Osteocyte (in vitro differentiated cells): ENCODE measurements at regions not wholly inside any gene's neighbourhood (a gene's known extent, or its start where the extent isn't known, plus 50 kb on each side); places are given as distances from the start of the nearest gene placed in this dataset.
A peak's percentile ranks its signal among the peaks of the same experiment; 100 is the strongest.

Experiments used
- DNase-seq: peaks from one replicate; pipeline ENCODE4 v3.0.0; 2021; ENCODE audit warnings: mixed read lengths; ENCODE audit not compliant: unreplicated experiment; ENCODE audit errors: extremely low spot score
- H3K27ac Mint-ChIP-seq: one replicate; pipeline ENCODE4 v1.8.0; 2021; ENCODE audit warnings: mild to moderate bottlenecking, mixed read lengths; ENCODE audit not compliant: unreplicated experiment
- H3K27me3 Mint-ChIP-seq: one replicate; pipeline ENCODE4 v1.8.0; 2021; ENCODE audit warnings: mixed read lengths; ENCODE audit not compliant: unreplicated experiment
- H3K36me3 Mint-ChIP-seq: one replicate; pipeline ENCODE4 v1.8.0; 2021; ENCODE audit warnings: mixed read lengths; ENCODE audit not compliant: unreplicated experiment
- H3K4me1 Mint-ChIP-seq: one replicate; pipeline ENCODE4 v1.8.0; 2021; ENCODE audit warnings: mixed read lengths; ENCODE audit not compliant: unreplicated experiment
- H3K4me3 Mint-ChIP-seq: one replicate; pipeline ENCODE4 v1.8.0; 2021; ENCODE audit warnings: mild to moderate bottlenecking, moderate library complexity, mixed read lengths; ENCODE audit not compliant: unreplicated experiment
- H3K9me3 Mint-ChIP-seq: one replicate; pipeline ENCODE4 v1.8.0; 2021; ENCODE audit warnings: mixed read lengths; ENCODE audit not compliant: unreplicated experiment
- TF ChIP-seq, protein P1 (sequence below): fragments of 200-600 bp; sonication (generic); IDR thresholded peaks from 2 replicates; pipeline ENCODE4 v1.5.0; 2021; ENCODE audit warnings: antibody characterized with exemption, mild to moderate bottlenecking, moderate library complexity

- H3K4me3 Mint-ChIP-seq = no peak overlapping the region
Measured at GRCh38 chr6:147099974-147100373, 104.2 kb upstream of the STXBP5 start.

DNA sequence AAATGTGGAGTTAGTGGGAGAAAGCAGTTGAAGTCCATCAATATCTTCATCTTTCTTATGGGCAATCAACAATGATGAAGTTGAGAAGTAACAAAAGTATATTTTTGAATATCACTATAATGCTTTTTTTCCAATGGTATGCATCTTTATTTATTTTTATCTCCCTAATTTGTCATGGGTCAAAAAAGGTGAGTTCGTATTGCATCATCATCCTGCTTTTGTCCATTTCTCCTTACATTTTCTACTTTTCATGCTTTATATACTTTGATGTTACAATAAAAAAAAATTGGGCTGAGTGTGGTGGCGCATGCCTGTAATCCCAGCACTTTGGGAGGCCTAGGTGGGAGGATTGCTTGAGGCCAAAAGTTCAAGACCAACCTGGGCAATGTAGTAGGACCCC lies 101.2 kb upstream of the STXBP5 start:
- no peaks in the 10 kb centered on the region for H3K36me3 Mint-ChIP-seq

More at GRCh38 chr6:147099974-147100373, 104.2 kb upstream of the STXBP5 start:
- Mint-ChIP-seq H3K4me1 (peaks cover 25% of the 10 kb centered on the region), H3K9me3 (no peaks in the 10 kb centered on the region), H3K27ac (peak overlapping the region; percentile 14), H3K27me3 (no peaks in the 10 kb centered on the region), H3K36me3 (no peaks in the 10 kb centered on the region)
- TF ChIP-seq, protein P1, sequence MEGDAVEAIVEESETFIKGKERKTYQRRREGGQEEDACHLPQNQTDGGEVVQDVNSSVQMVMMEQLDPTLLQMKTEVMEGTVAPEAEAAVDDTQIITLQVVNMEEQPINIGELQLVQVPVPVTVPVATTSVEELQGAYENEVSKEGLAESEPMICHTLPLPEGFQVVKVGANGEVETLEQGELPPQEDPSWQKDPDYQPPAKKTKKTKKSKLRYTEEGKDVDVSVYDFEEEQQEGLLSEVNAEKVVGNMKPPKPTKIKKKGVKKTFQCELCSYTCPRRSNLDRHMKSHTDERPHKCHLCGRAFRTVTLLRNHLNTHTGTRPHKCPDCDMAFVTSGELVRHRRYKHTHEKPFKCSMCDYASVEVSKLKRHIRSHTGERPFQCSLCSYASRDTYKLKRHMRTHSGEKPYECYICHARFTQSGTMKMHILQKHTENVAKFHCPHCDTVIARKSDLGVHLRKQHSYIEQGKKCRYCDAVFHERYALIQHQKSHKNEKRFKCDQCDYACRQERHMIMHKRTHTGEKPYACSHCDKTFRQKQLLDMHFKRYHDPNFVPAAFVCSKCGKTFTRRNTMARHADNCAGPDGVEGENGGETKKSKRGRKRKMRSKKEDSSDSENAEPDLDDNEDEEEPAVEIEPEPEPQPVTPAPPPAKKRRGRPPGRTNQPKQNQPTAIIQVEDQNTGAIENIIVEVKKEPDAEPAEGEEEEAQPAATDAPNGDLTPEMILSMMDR = no peak
- no peak for DNase-seq

GRCh38 chr6:147103694-147104093 lies 100.5 kb upstream of the STXBP5 start:
- DNase-seq = no peak
- no peaks in the 10 kb centered on the region for H3K9me3 Mint-ChIP-seq
- H3K27me3 Mint-ChIP-seq = no peaks in the 10 kb centered on the region
- TF ChIP-seq, protein P1 = no peak
- H3K27ac Mint-ChIP-seq = no peak overlapping the region
- peaks cover 27% of the 10 kb centered on the region for H3K4me1 Mint-ChIP-seq
- H3K36me3 Mint-ChIP-seq = no peaks in the 10 kb centered on the region
- no peak overlapping the region for H3K4me3 Mint-ChIP-seq

More for the DNA sequence above, 101.2 kb upstream of the STXBP5 start:
- no peak for DNase-seq
- TF ChIP-seq, protein P1 = no peak
- Mint-ChIP-seq H3K4me3 (no peak overlapping the region), H3K9me3 (no peaks in the 10 kb centered on the region), H3K4me1 (peaks cover 33% of the 10 kb centered on the region), H3K27me3 (no peaks in the 10 kb centered on the region), H3K27ac (no peak overlapping the region)

DNA sequence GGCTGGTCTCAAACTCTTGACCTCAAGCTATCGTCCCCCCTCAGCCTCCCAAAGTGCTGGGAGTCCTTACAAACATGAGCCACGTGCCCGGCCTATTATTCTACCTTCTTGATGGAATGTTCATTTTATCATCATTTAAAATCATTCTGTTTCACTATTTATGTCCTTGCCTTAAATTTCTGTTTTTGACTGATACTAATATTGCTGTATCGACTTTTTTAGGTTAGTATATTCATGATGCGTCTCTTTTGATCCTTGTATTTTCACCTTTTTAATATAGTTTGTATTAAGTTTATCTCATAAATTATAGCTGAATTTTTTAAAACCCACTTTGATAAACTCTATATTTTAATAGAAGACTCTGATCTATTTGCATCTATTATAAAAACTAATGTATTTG lies 98.4 kb upstream of the STXBP5 start:
- TF ChIP-seq, protein P1 = no peak

DNA sequence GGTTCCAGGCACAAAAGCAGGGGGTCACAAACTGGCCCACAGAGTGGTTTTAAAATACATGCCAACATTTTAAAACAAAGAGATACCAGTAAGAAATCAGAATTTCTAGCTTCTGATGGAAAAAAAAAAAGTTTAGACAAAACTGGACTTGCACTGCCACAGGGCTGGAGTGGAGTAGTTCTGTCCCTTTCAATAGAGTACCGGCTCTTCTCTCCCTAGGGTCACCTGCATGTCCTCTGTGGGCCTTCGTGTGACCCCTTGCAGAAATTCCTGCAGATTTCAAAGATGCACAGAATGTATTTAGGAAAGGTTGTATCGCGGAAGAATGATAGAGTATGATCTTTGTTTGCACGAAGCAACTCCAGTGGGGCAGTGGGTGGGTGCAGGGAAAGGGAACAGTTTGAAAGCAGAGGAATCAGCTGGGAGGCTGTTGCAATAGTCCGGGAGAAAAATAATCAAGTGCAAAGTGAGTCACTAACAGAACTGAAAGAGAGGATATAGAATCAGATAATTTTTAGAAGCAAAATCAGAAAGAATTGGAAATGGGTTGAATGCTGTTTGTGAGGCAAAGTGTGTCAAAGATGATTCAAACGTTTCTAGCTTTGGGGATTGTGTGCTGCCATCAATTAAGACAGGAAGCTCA lies 97.3 kb upstream of the STXBP5 start:
- Mint-ChIP-seq H3K27ac (no peak overlapping the region), H3K9me3 (no peaks in the 10 kb centered on the region), H3K27me3 (no peaks in the 10 kb centered on the region), H3K36me3 (no peaks in the 10 kb centered on the region), H3K4me1 (peaks cover 10% of the 10 kb centered on the region), H3K4me3 (no peak overlapping the region)
- DNase-seq = no peak
- TF ChIP-seq, protein P1 = no peak

More for the DNA sequence above, 98.4 kb upstream of the STXBP5 start:
- Mint-ChIP-seq H3K27me3 (no peaks in the 10 kb centered on the region), H3K4me1 (peaks cover 10% of the 10 kb centered on the region), H3K36me3 (no peaks in the 10 kb centered on the region), H3K4me3 (no peak overlapping the region), H3K9me3 (no peaks in the 10 kb centered on the region), H3K27ac (no peak overlapping the region)
- DNase-seq = no peak
